A204.1 (cell line): ENCODE measurements at regions not wholly inside any gene's neighbourhood (a gene's known extent, or its start where the extent isn't known, plus 50 kb on each side); places are given as distances from the start of the nearest gene placed in this dataset.
"Not testable (repeated sequence)": the region's sequence is repeated elsewhere in the genome, so short reads cannot be mapped to it uniquely, and the experiment has no call there.

Source experiments
- FAIRE-seq: peaks from 2 replicates; lab custom pipeline; 2012; peaks lifted over from hg19 to GRCh38; lab: Jason Lieb, UNC

GRCh38 chr14:84458881-84459280, 1071.1 kb upstream of the FLRT2 start:
- no peak for FAIRE-seq

DNA sequence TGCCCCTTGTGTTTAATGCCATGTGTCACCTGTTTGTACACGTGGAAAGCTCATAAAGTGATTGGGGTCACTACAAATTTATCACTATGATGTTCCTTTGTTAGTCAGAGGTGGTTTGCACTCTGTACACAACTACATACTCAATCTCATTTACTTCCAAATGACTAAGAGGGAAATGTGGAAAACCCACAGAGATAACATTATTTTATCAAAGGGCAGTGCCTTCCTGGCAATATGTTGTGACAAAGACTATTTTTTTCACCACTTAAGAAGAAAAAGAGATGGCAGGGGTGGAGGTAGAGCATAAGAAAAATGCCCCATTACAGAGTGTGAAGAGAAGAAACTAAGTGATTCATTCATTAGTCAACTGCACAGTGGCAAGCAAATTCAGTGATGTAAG, 1064.1 kb upstream of the FLRT2 start:
- no peak for FAIRE-seq

DNA sequence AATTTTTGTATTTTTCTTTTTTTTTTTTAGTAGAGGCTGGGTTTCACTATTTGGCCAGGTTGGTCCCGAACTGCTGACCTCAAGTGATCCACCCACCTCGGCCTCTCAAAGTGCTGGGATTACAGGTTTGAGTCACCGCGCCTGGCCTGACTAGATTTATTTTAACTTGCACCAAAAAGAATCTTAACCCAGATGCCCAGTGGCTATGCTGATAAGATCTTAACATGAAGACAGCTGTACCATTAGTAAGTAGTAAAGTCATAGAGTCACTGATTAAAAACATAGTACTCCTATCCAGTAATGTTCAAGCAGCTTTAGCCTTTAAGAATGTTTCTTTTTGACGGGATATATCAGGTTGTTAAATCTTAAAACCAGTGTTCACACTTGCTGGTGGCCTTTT, 1061.8 kb upstream of the FLRT2 start:
- no peak for FAIRE-seq

GRCh38 chr14:84477996-84478395, 1051.9 kb upstream of the FLRT2 start:
- no peak for FAIRE-seq

- no peak for FAIRE-seq
Measured at GRCh38 chr14:84482256-84483071, 1047.5 kb upstream of the FLRT2 start.

GRCh38 chr14:84483072-84483420, 1046.9 kb upstream of the FLRT2 start:
- no peak for FAIRE-seq

GRCh38 chr14:84484243-84484642, 1045.7 kb upstream of the FLRT2 start:
- not testable (repeated sequence) for FAIRE-seq

GRCh38 chr14:84485036-84485435, 1044.9 kb upstream of the FLRT2 start:
- FAIRE-seq, result no peak

DNA sequence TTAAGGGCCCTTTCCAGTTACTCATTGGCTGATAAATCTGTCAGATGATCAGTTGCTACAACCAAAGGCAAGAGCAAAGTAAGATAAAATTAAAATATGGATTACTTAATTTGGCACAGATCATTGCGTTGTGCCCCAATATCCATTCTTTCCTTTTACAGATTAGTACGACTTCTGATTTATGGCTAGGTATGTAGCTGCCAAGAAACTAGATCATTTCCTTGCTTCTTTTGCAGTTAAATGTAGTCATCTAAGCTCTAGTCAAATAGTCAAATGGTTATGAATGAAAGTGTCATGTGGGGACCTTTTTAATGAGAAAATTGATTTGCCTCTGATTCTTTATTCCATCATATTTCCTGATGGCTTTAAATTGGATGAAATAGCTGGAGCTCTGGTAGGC, 1039.9 kb upstream of the FLRT2 start:
- no peak for FAIRE-seq

- no peak for FAIRE-seq
Measured at GRCh38 chr14:84492685-84493084, 1037.3 kb upstream of the FLRT2 start.

GRCh38 chr14:84493779-84494178, 1036.2 kb upstream of the FLRT2 start:
- FAIRE-seq, result no peak

DNA sequence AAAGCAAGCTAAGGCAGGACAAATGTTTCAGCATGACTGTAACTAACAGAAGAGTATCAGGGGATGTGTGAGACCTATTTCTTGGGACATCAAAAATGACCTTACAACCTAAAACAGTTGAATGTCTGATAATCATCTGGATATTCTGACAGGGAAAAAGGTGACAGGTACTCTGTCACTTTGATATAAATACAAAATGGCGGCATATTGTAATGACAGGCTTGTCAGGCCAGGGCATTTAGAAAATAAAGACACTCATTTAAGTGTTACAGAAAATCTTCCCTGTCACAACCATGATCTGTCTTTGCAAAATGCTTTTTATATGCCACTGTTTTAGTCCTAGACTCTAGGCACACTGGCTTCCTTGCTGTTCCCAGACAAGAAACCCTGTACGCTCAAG, 1033.3 kb upstream of the FLRT2 start:
- no peak for FAIRE-seq

GRCh38 chr14:84512823-84513222, 1017.1 kb upstream of the FLRT2 start:
- not testable (repeated sequence) for FAIRE-seq

GRCh38 chr14:84519836-84520235, 1010.1 kb upstream of the FLRT2 start:
- no peak for FAIRE-seq

DNA sequence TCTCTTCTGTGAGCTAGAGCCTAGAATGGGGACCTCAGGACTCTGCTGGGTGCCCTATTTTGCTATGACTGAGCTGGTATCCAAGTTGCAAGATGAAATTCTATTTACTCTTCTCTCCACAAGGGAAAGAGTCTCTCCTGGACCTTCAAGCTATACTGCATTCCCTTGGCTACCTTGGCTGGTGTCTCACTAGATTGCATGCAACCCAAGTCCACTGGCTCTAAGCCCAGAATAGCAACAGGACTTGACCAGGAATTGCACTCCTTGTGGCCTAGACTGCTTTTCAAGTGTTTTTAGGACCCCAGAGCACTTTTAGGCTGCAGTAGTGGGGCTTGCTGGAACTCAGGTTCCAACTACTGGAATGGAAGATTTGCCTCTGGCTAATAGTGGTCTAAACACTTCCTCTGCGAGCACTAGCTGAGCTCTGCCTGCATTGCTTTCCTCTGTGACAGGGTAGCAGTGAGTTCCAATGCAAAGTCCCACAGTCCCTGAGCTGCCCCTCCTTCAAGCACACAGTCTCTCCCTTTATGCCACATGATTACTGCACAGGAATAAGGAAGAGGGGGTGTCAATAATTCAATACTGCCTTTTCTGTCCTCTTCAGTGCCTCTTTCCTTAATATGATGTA, 1009.1 kb upstream of the FLRT2 start:
- no peak for FAIRE-seq

GRCh38 chr14:84523746-84524145, 1006.2 kb upstream of the FLRT2 start:
- FAIRE-seq, result no peak

GRCh38 chr14:84527706-84528105, 1002.2 kb upstream of the FLRT2 start:
- FAIRE-seq, result no peak

- no peak for FAIRE-seq
Measured at GRCh38 chr14:84532016-84532415, 997.9 kb upstream of the FLRT2 start.

- no peak for FAIRE-seq
Measured at GRCh38 chr14:84533181-84533725, 996.7 kb upstream of the FLRT2 start.

- FAIRE-seq, result no peak
Measured at GRCh38 chr14:84533791-84534190, 996.2 kb upstream of the FLRT2 start.

DNA sequence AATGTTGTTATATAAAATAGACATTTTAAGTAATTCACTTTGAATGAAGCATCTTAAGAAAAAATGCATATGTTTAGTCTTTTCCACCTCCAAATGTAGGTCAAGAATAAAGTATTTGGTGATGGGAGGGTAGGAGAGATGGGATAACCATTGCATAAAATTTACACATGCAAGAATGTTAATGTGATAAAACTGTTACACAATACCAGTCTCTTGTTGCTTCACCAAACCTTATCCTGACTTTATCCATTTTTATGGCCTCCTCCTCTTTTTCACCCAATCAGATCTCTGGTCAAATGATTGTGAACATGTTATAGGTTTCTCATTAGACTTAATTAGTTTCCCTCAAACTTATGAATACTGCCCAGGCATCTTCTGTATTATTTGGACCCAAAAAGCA, 994.5 kb upstream of the FLRT2 start:
- FAIRE-seq, result no peak

GRCh38 chr14:84535976-84536375, 994.0 kb upstream of the FLRT2 start:
- FAIRE-seq, result no peak

DNA sequence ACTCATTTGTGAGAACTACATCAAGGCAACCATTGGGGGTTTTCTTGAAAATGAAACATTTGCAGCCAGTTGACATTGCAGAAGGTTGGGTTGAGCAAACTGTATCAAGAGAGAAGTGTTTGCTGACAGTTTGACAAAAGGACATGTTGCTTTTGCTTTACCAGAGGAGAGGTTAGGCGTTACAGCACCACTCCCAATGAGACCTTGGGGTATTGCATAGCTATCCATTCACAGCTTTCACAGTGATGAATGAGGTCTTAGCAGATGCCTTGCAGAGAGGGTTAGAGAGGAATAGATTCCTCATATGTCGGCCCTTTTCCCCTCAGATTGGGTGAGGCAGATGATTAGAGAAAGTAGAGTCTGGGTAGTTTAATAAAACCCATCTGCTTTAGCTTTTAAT, 988.9 kb upstream of the FLRT2 start:
- FAIRE-seq, result no peak

DNA sequence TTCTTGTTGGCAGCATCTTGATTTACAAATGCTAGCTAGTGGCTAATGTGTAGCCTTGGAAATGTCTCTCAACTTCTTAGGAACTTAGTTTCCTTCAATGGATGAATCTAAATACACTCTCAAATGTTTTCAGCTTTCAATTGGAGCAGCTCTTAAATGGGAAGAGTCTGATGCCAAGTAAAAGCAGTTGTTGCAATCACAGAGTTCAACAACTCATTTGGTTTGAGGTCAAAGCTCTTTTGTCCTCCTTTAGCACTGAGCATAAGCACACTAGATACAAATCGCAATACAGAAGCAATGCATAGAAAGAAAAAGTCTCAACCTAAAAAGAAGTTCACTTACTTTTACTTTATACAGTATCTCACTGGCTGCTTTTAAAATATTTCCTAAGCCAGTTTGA, 986.1 kb upstream of the FLRT2 start:
- FAIRE-seq, result no peak
